NK-92 treated with Interleukin-12 subunit alpha and Interleukin-12 subunit beta, amount 100 ng/mL, for 24 hours (cell line): ENCODE measurements at regions not wholly inside any gene's neighbourhood (a gene's known extent, or its start where the extent isn't known, plus 50 kb on each side); places are given as distances from the start of the nearest gene placed in this dataset.

Experiments
- DNase-seq: peaks from one replicate; lab custom pipeline; 2025; lab: John Stamatoyannopoulos, UW

- DNase-seq, result no peak
Observed at GRCh38 chr1:96002969-96003964, 718.3 kb upstream of the PTBP2 start.

- no peak for DNase-seq
Observed at GRCh38 chr1:96009831-96010434, 711.7 kb upstream of the PTBP2 start.

GRCh38 chr1:96011606-96012005, 710.0 kb upstream of the PTBP2 start:
- no peak for DNase-seq

- no peak for DNase-seq
Observed at GRCh38 chr1:96016219-96016618, 705.4 kb upstream of the PTBP2 start.

- DNase-seq, result no peak
Observed at GRCh38 chr1:96020378-96020777, 701.2 kb upstream of the PTBP2 start.

GRCh38 chr1:96025062-96025461, 696.5 kb upstream of the PTBP2 start:
- DNase-seq, result no peak

- DNase-seq, result no peak
Observed at GRCh38 chr1:96028071-96028470, 693.5 kb upstream of the PTBP2 start.

- DNase-seq, result no peak
Observed at GRCh38 chr1:96030312-96030711, 691.3 kb upstream of the PTBP2 start.

- DNase-seq, result no peak
Observed at GRCh38 chr1:96034006-96034405, 687.6 kb upstream of the PTBP2 start.

- no peak for DNase-seq
Observed at GRCh38 chr1:96036763-96037162, 684.8 kb upstream of the PTBP2 start.

GRCh38 chr1:96038636-96039035, 682.9 kb upstream of the PTBP2 start:
- DNase-seq, result no peak

- no peak for DNase-seq
Observed at GRCh38 chr1:96039910-96040309, 681.7 kb upstream of the PTBP2 start.

- no peak for DNase-seq
Observed at GRCh38 chr1:96041470-96041869, 680.1 kb upstream of the PTBP2 start.

- no peak for DNase-seq
Observed at GRCh38 chr1:96048572-96049212, 672.9 kb upstream of the PTBP2 start.

GRCh38 chr1:96049759-96050409, 671.7 kb upstream of the PTBP2 start:
- DNase-seq, result no peak

- no peak for DNase-seq
Observed at GRCh38 chr1:96059276-96059675, 662.3 kb upstream of the PTBP2 start.

GRCh38 chr1:96059736-96060135, 661.8 kb upstream of the PTBP2 start:
- DNase-seq, result no peak

- no peak for DNase-seq
Observed at GRCh38 chr1:96060621-96061020, 661.0 kb upstream of the PTBP2 start.

GRCh38 chr1:96072021-96072420, 649.6 kb upstream of the PTBP2 start:
- DNase-seq, result no peak

- no peak for DNase-seq
Observed at GRCh38 chr1:96073100-96073499, 648.5 kb upstream of the PTBP2 start.

GRCh38 chr1:96074422-96074821, 647.2 kb upstream of the PTBP2 start:
- no peak for DNase-seq

- DNase-seq, result no peak
Observed at GRCh38 chr1:96074876-96075577, 646.6 kb upstream of the PTBP2 start.
